Uterus (tissue), 2 donors: ENCODE measurements at regions not wholly inside any gene's neighbourhood (a gene's known extent, or its start where the extent isn't known, plus 50 kb on each side); places are given as distances from the start of the nearest gene placed in this dataset.

Source experiments
- POLR2A ChIP-seq, 2 donors: fragments of 450-650 bp; IDR thresholded peaks; one replicate each; pipeline ENCODE4 v1.6.1; 2016; ENCODE audit warnings: antibody characterized with exemption in 2 of 2, mild to moderate bottlenecking in 1 of 2, moderate library complexity in 1 of 2
- TF ChIP-seq, protein P1 (sequence below), 4 experiments: fragments of 200-600 bp in 2 of 4; fragments of 450-650 bp in 2 of 4; sonication (generic) in 2 of 4; IDR thresholded peaks; one replicate each; pipeline ENCODE4 v1.5.1; 2016 to 2019; ENCODE audit warnings: antibody characterized with exemption in 4 of 4, mild to moderate bottlenecking in 2 of 4, moderate library complexity in 1 of 4

DNA sequence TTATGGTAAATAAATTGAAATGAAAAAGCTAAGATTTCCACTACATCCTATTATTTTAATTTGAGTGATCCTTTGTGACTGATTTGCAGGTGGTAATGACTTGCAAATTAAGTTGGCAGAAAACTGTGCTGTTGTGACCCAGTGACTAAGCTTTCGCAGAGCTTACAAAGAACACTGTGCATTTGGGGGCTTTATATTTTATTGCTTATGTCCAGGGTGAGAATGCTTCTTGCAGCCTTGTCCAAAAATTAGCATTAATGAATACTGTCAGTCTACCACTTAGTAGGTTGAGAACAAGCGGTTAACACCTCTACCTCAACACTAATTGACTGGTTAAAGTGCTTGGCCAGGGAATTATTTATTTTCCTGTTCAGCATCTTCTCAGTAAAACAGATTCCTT lies 991.3 kb upstream of the DIAPH2 start:
- TF ChIP-seq, protein P1, sequence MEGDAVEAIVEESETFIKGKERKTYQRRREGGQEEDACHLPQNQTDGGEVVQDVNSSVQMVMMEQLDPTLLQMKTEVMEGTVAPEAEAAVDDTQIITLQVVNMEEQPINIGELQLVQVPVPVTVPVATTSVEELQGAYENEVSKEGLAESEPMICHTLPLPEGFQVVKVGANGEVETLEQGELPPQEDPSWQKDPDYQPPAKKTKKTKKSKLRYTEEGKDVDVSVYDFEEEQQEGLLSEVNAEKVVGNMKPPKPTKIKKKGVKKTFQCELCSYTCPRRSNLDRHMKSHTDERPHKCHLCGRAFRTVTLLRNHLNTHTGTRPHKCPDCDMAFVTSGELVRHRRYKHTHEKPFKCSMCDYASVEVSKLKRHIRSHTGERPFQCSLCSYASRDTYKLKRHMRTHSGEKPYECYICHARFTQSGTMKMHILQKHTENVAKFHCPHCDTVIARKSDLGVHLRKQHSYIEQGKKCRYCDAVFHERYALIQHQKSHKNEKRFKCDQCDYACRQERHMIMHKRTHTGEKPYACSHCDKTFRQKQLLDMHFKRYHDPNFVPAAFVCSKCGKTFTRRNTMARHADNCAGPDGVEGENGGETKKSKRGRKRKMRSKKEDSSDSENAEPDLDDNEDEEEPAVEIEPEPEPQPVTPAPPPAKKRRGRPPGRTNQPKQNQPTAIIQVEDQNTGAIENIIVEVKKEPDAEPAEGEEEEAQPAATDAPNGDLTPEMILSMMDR (IDR thresholded peaks at IDR 0.05): no peak
- no peak for TF ChIP-seq POLR2A (IDR thresholded peaks at IDR 0.05)
